ENCODE measurements at regions not wholly inside any gene's neighbourhood (a gene's known extent, or its start where the extent isn't known, plus 50 kb on each side); places are given as distances from the start of the nearest gene placed in this dataset.

GRCh38 chr2:126041391-126042047 lies 614.4 kb upstream of the GYPC start:
- H2AFZ ChIP-seq (ENCODE audit: low read length): no peak overlapping the region
- 3% methylated on average over 3 of the region's 3 CpGs for WGBS (ENCODE audit: low lambda C conversion rate)
- H3K4me3 ChIP-seq (replicated peaks in 1 of 3; ENCODE audit: insufficient read depth in 1 of 3, low read depth in 2 of 3, low read length in 3 of 3): no peak overlapping the region
- no peaks in the 10 kb centered on the region for H3K36me3 ChIP-seq (replicated peaks in 1 of 2; ENCODE audit: control insufficient read depth in 1 of 2, insufficient read depth in 2 of 2, low read length in 2 of 2)
- intact Hi-C loops (cut with micrococcal nuclease; ENCODE audit: unreplicated experiment): no loop called here
- CTCF ChIA-PET (ENCODE audit: low intra/inter-chr PET ratio, low total read pairs): no interaction called here
- no peak overlapping the region for H3K27ac ChIP-seq (ENCODE audit: extremely low read length, insufficient read depth, low read length)
- POLR2A ChIA-PET: no interaction called here
- ATAC-seq (no peak), FAIRE-seq (no peak), DNase-seq (ENCODE audit: low spot score) (no peak)
- no TSS peak for BruUV-seq (replicated peaks)
- no peak overlapping the region for H3K9ac ChIP-seq (ENCODE audit: insufficient read depth, low read depth, low read length)
- peaks cover 65% of the 10 kb centered on the region for H3K9me3 ChIP-seq (ENCODE audit: low read length)
- in situ Hi-C loops (cut with HindIII; ENCODE audit: extremely low pct_ligation_motif_present, low pct_unique_long_range_greater_than_20kb): no loop called here
- H3K27me3 ChIP-seq (ENCODE audit: control insufficient read depth in 1 of 2, insufficient read depth in 2 of 2, low read length in 2 of 2): no peaks in the 10 kb centered on the region
- no peaks in the 10 kb centered on the region for H4K20me1 ChIP-seq (ENCODE audit: insufficient read depth, low read length)
- H3K4me1 ChIP-seq (ENCODE audit: insufficient read depth, low read length): no peaks in the 10 kb centered on the region
- H3K4me2 ChIP-seq (ENCODE audit: low read depth, low read length): no peak overlapping the region
- no peaks in the 10 kb centered on the region for H3K79me2 ChIP-seq (ENCODE audit: insufficient read depth, low read length)
- no peak for TF ChIP-seq SOX5 (CRISPR knock-in tag; IDR thresholded peaks at IDR 0.05; ENCODE audit: borderline replicate concordance)
- TF ChIP-seq ZNF501 (CRISPR knock-in tag; IDR thresholded peaks at IDR 0.05): no peak
- no peak for TF ChIP-seq MZF1 (CRISPR knock-in tag; IDR thresholded peaks at IDR 0.05; ENCODE audit: borderline replicate concordance)
- no peak for TF ChIP-seq ZMAT3 (CRISPR knock-in tag; conservative IDR thresholded peaks at IDR 0.05)
- TF ChIP-seq XRCC5 (optimal IDR thresholded peaks at IDR 0.05; ENCODE audit: low read length): no peak
- TF ChIP-seq, protein P1, sequence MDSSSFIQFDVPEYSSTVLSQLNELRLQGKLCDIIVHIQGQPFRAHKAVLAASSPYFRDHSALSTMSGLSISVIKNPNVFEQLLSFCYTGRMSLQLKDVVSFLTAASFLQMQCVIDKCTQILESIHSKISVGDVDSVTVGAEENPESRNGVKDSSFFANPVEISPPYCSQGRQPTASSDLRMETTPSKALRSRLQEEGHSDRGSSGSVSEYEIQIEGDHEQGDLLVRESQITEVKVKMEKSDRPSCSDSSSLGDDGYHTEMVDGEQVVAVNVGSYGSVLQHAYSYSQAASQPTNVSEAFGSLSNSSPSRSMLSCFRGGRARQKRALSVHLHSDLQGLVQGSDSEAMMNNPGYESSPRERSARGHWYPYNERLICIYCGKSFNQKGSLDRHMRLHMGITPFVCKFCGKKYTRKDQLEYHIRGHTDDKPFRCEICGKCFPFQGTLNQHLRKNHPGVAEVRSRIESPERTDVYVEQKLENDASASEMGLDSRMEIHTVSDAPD (CRISPR knock-in tag; IDR thresholded peaks at IDR 0.05): no peak
- no peak for TF ChIP-seq ZSCAN31 (CRISPR knock-in tag; IDR thresholded peaks at IDR 0.05; ENCODE audit: low read depth)
- no peak for TF ChIP-seq TCF7 (IDR thresholded peaks at IDR 0.05; ENCODE audit: low read depth)
- no peak for TF ChIP-seq ZNF850 (CRISPR knock-in tag; conservative IDR thresholded peaks at IDR 0.05)
- no peak for TF ChIP-seq SATB2 (CRISPR knock-in tag; IDR thresholded peaks at IDR 0.05)

All from HepG2 (cell line).